Transverse colon (tissue), 4 donors: ENCODE measurements at regions not wholly inside any gene's neighbourhood (a gene's known extent, or its start where the extent isn't known, plus 50 kb on each side); places are given as distances from the start of the nearest gene placed in this dataset.

Experiments used
- DNase-seq: peaks from one replicate; pipeline ENCODE4 v3.0.0-alpha.2; 2019
- H3K27ac ChIP-seq, 4 donors: fragments of 200-600 bp; sonication (generic); 2 replicates each; pipeline ENCODE4 v1.5.1; 2016 to 2018; ENCODE audit warnings: inconsistent platforms in 4 of 4
- H3K27me3 ChIP-seq: fragments of 200-600 bp; sonication (generic); 2 replicates; pipeline ENCODE4 v1.5.1; 2017; ENCODE audit warnings: inconsistent platforms
- H3K36me3 ChIP-seq, 4 donors: fragments of 200-600 bp; sonication (generic); 2 replicates each; pipeline ENCODE4 v1.5.1; 2017 to 2019; ENCODE audit warnings: inconsistent platforms in 4 of 4
- H3K4me1 ChIP-seq, 4 donors: fragments of 200-600 bp; sonication (generic); 2 replicates each; pipeline ENCODE4 v1.5.1; 2017 to 2020; ENCODE audit warnings: inconsistent platforms in 4 of 4
- H3K4me3 ChIP-seq, 4 donors: fragments of 200-600 bp; sonication (generic); 1 replicate in 1 of 4; 2 replicates in 3 of 4; pipeline versions ENCODE4 v1.5.1 to v1.6.1; 2017 to 2019; ENCODE audit warnings: inconsistent platforms in 4 of 4
- H3K9me3 ChIP-seq, 2 donors: fragments of 200-600 bp; sonication (generic); 2 replicates each; pipeline ENCODE4 v1.5.1; 2017 to 2019; ENCODE audit warnings: inconsistent platforms in 2 of 2
- EP300 ChIP-seq: sonication (generic); formaldehyde crosslinking; IDR thresholded peaks from one replicate; pipeline ENCODE4 v1.6.1; 2017; ENCODE audit warnings: antibody characterized with exemption, low read depth
- POLR2A ChIP-seq: fragments of 450-650 bp; IDR thresholded peaks from one replicate; pipeline ENCODE4 v1.6.1; 2016; ENCODE audit warnings: antibody characterized with exemption, mild to moderate bottlenecking, moderate library complexity
- POLR2AphosphoS5 ChIP-seq, 3 donors: sonication (generic); formaldehyde crosslinking; IDR thresholded peaks; one replicate each; pipeline ENCODE4 v1.6.1; 2016; ENCODE audit warnings: antibody characterized with exemption in 3 of 3
- WGBS, 2 donors: methylation state at CpG; one replicate each; pipeline ENCODE4 v1.1.5; 2018; ENCODE audit warnings: low coverage in 1 of 2; 5-methylcytosine and 5-hydroxymethylcytosine counted together
- in situ Hi-C, 4 donors: fragments of 200-750 bp; cut with MboI; loops; one replicate each; pipeline versions ENCODE4 v1.15.0 to v1.15.1; 2017; ENCODE audit warnings: low sequenced_read_pairs in 3 of 4, low pct_ligation_motif_present in 1 of 4, low pct_unique_long_range_greater_than_20kb in 1 of 4
- intact Hi-C: fragments of 100-400 bp; cut with DNase I; formaldehyde crosslinking; loops from one replicate; pipeline ENCODE4 v1.15.1; 2023; ENCODE audit warnings: low total_unique reads
- TF ChIP-seq, protein P1 (sequence below), 5 experiments: fragments of 200-600 bp in 3 of 5; fragments of 450-650 bp in 2 of 5; sonication (generic) in 3 of 5; IDR thresholded peaks; 1 replicate in 2 of 5; 2 replicates in 3 of 5; pipeline ENCODE4 v1.5.1; 2016 to 2017; ENCODE audit warnings: antibody characterized with exemption in 5 of 5, inconsistent platforms in 3 of 5, mild to moderate bottlenecking in 2 of 5, moderate library complexity in 1 of 5

DNA sequence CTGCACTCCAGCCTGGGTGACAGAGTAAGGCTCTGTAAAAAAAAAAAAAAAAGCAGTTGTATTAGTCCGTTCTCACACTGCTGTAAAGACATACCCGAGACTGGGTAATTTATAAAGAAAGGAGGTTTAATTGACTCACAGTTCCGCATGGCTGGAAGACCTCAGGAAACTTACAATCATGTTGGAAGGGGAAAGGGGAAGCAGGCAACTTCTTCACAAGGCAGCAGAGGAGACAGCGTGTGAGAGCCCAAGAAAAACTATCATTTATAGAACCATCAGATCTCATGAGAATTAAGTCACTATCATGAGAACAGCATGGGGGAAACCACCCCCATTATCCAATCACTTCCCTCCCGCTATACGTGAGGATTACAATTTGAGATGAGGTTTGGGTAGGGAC lies 151.7 kb upstream of the NR5A2 start:
- no peak overlapping the region for H3K4me3 ChIP-seq
- H3K27me3 ChIP-seq, result no peaks in the 10 kb centered on the region
- WGBS, 2 donors, result 79 to 83% methylated on average over 4 to 6 of the region's 6 CpGs
- no peak overlapping the region for H3K27ac ChIP-seq
- no peak for TF ChIP-seq POLR2AphosphoS5 (IDR thresholded peaks at IDR 0.05)
- TF ChIP-seq EP300, result no peak
- TF ChIP-seq, protein P1, sequence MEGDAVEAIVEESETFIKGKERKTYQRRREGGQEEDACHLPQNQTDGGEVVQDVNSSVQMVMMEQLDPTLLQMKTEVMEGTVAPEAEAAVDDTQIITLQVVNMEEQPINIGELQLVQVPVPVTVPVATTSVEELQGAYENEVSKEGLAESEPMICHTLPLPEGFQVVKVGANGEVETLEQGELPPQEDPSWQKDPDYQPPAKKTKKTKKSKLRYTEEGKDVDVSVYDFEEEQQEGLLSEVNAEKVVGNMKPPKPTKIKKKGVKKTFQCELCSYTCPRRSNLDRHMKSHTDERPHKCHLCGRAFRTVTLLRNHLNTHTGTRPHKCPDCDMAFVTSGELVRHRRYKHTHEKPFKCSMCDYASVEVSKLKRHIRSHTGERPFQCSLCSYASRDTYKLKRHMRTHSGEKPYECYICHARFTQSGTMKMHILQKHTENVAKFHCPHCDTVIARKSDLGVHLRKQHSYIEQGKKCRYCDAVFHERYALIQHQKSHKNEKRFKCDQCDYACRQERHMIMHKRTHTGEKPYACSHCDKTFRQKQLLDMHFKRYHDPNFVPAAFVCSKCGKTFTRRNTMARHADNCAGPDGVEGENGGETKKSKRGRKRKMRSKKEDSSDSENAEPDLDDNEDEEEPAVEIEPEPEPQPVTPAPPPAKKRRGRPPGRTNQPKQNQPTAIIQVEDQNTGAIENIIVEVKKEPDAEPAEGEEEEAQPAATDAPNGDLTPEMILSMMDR (IDR thresholded peaks at IDR 0.05), result no peak
- TF ChIP-seq POLR2A, result no peak
- in situ Hi-C loops (no loop called here), intact Hi-C loops (no loop called here)
- no peaks in the 10 kb centered on the region for H3K4me1 ChIP-seq
- DNase-seq, result no peak
- no peaks in the 10 kb centered on the region for H3K9me3 ChIP-seq
- H3K36me3 ChIP-seq, result no peaks in the 10 kb centered on the region

DNA sequence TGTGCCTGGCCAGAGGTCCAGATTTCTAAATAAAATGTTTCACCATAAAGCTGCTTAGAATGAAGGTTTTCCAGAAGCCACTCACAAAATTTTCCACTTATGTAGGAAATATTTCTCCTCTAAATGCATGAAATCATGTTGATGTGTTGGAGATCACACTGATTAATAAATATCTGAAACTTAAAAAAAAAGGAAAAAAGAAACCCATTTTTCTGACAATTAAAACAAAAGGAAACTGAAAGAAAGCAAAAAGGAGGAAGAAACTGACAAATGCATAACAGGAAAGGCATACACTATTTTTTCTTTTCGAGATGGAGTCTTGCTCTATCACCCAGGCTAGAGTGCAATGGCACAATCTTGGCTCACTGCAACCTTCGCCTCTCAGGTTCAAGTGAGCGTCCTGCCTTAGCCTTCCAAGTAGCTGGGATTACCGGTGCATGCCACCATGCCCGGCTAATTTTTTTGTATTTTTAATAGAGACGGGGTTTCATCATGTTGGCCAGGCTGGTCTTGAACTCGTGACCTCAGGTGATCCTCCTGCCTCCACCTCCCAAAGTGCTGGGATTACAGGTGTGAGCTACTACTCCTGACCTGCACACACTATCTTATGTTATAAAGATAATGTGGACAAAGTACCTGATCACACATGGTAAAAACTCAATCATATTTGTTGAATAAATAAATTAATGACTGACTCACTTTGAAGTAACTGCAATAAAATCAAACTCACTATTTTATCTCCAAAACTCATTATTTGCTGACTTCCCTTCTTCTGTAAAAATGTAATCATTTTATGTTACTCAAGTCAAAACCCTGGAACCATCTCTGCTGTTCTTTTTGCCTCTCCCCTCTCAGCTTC lies 149.8 kb upstream of the NR5A2 start:
- Histone ChIP-seq H3K4me1 (no peaks in the 10 kb centered on the region), H3K36me3 (no peaks in the 10 kb centered on the region), H3K4me3 (no peak overlapping the region), H3K27me3 (no peaks in the 10 kb centered on the region), H3K9me3 (no peaks in the 10 kb centered on the region), H3K27ac (no peak overlapping the region)
- WGBS, 2 donors, result 75 to 83% methylated on average over 6 to 7 of the region's 7 CpGs
- DNase-seq, result no peak
- in situ Hi-C loops (no loop called here), intact Hi-C loops (no loop called here)
- TF ChIP-seq POLR2AphosphoS5 (IDR thresholded peaks at IDR 0.05), result no peak
- TF ChIP-seq, protein P1 (IDR thresholded peaks at IDR 0.05), result no peak
- TF ChIP-seq EP300, result no peak
- TF ChIP-seq POLR2A, result no peak

DNA sequence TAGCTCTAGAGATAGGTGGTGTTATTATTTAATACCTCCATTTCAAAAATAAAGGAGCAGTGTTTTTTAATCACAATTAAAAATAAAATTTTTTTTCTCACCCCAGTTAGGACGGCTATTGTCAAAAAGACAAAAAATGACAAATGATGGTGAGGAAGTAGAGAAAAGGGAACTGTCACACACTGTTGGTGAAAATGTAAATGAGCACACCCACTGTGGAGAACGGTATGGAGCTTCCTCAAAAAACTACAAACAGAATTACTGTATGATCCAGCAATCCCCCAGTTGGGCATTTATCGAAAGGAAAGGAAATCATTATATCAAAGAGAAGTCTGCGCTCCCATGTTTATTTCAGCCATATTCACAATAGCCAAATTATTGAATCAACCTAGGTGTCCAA lies 148.7 kb upstream of the NR5A2 start:
- no peaks in the 10 kb centered on the region for H3K36me3 ChIP-seq
- WGBS, 2 donors, result 79 to 80% methylated on average over 4 of the region's 4 CpGs
- in situ Hi-C loops, result no loop called here
- H3K4me3 ChIP-seq, result no peak overlapping the region
- no peaks in the 10 kb centered on the region for H3K27me3 ChIP-seq
- intact Hi-C loops, result no loop called here
- no peak for TF ChIP-seq POLR2AphosphoS5 (IDR thresholded peaks at IDR 0.05)
- TF ChIP-seq, protein P1 (IDR thresholded peaks at IDR 0.05), result no peak
- TF ChIP-seq EP300, result no peak
- no peak for TF ChIP-seq POLR2A
- DNase-seq, result no peak
- no peak overlapping the region for H3K27ac ChIP-seq
- no peaks in the 10 kb centered on the region for H3K4me1 ChIP-seq
- no peaks in the 10 kb centered on the region for H3K9me3 ChIP-seq

DNA sequence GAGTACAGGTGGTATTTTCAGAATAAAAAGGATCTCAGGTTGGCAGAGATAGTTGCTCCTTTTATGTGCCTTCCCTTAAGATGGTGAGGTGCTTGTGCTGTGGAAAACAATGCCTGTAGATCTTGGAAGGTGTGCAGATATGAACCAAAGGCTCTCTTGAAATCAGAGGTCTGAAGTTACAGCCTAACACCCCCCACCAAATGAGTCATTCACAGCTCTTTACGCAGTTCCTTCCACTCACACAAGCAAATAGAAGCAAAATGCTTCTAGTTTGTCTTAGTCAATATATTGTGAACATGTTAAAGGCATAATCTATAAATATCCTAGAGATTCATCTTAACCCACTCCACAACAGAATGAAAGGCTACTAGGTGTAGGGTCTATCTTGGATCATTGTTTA lies 128.9 kb upstream of the NR5A2 start:
- H3K4me1 ChIP-seq, result no peaks in the 10 kb centered on the region
- no peaks in the 10 kb centered on the region for H3K27me3 ChIP-seq
- no peaks in the 10 kb centered on the region for H3K36me3 ChIP-seq
- no peak overlapping the region for H3K27ac ChIP-seq
- 86 to 90% methylated on average over 1 of the region's 1 CpG for WGBS, 2 donors
- no peak overlapping the region for H3K4me3 ChIP-seq
- H3K9me3 ChIP-seq, result no peaks in the 10 kb centered on the region
- in situ Hi-C loops, result no loop called here
- intact Hi-C loops, result no loop called here
- DNase-seq, result no peak
- TF ChIP-seq POLR2A, result no peak
- TF ChIP-seq POLR2AphosphoS5 (IDR thresholded peaks at IDR 0.05), result no peak
- no peak for TF ChIP-seq EP300
- TF ChIP-seq, protein P1 (IDR thresholded peaks at IDR 0.05), result no peak
